ENCODE measurements at regions not wholly inside any gene's neighbourhood (a gene's known extent, or its start where the extent isn't known, plus 50 kb on each side); places are given as distances from the start of the nearest gene placed in this dataset.

DNA sequence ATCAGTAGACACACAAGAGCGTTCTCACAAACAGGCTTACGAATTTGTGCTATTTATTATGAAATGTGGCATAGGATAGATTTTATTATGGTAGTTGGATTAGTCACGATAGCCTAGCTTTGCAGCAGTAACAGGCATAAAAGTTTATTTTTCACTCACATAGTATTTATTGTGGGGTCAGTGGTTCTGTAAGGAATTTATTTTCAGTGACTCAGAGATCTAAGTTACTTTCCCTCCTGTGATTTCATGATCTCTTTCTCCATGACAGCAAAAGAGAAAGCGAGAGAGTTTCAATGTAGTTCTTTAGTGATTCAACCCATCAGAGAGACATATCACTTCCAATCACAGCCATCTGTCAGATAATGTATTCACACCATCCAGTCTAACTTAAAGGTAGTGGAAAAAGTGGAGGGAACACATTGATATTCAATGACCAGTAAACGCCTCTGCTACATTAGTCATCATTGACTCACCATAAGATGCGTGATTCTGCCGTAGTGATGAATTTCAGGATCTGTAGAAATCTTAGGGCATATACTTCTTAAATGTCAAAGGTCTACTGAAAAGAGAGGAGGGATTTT, 605.5 kb downstream of the HDGFL1 start:
- no peaks in the 10 kb centered on the region for H3K4me1 ChIP-seq (ENCODE audit: insufficient read depth, low read length)
- ATAC-seq = no peak
- H3K4me3 ChIP-seq (replicated peaks in 1 of 3; ENCODE audit: insufficient read depth in 1 of 3, low read depth in 2 of 3, low read length in 3 of 3) = no peak overlapping the region
- BruUV-seq (replicated peaks) = no TSS peak
- WGBS (ENCODE audit: low lambda C conversion rate) = 6% methylated on average over 7 of the region's 7 CpGs
- no peak for TF ChIP-seq THYN1 (CRISPR knock-in tag; IDR thresholded peaks at IDR 0.05; ENCODE audit: borderline replicate concordance, low read depth)
- TF ChIP-seq, protein P1, sequence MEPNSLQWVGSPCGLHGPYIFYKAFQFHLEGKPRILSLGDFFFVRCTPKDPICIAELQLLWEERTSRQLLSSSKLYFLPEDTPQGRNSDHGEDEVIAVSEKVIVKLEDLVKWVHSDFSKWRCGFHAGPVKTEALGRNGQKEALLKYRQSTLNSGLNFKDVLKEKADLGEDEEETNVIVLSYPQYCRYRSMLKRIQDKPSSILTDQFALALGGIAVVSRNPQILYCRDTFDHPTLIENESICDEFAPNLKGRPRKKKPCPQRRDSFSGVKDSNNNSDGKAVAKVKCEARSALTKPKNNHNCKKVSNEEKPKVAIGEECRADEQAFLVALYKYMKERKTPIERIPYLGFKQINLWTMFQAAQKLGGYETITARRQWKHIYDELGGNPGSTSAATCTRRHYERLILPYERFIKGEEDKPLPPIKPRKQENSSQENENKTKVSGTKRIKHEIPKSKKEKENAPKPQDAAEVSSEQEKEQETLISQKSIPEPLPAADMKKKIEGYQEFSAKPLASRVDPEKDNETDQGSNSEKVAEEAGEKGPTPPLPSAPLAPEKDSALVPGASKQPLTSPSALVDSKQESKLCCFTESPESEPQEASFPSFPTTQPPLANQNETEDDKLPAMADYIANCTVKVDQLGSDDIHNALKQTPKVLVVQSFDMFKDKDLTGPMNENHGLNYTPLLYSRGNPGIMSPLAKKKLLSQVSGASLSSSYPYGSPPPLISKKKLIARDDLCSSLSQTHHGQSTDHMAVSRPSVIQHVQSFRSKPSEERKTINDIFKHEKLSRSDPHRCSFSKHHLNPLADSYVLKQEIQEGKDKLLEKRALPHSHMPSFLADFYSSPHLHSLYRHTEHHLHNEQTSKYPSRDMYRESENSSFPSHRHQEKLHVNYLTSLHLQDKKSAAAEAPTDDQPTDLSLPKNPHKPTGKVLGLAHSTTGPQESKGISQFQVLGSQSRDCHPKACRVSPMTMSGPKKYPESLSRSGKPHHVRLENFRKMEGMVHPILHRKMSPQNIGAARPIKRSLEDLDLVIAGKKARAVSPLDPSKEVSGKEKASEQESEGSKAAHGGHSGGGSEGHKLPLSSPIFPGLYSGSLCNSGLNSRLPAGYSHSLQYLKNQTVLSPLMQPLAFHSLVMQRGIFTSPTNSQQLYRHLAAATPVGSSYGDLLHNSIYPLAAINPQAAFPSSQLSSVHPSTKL (CRISPR knock-in tag; IDR thresholded peaks at IDR 0.05) = no peak
- TF ChIP-seq RAD51 (IDR thresholded peaks at IDR 0.05; ENCODE audit: borderline replicate concordance) = no peak
- TF ChIP-seq, protein P2, sequence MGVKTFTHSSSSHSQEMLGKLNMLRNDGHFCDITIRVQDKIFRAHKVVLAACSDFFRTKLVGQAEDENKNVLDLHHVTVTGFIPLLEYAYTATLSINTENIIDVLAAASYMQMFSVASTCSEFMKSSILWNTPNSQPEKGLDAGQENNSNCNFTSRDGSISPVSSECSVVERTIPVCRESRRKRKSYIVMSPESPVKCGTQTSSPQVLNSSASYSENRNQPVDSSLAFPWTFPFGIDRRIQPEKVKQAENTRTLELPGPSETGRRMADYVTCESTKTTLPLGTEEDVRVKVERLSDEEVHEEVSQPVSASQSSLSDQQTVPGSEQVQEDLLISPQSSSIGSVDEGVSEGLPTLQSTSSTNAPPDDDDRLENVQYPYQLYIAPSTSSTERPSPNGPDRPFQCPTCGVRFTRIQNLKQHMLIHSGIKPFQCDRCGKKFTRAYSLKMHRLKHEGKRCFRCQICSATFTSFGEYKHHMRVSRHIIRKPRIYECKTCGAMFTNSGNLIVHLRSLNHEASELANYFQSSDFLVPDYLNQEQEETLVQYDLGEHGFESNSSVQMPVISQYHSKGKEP (CRISPR knock-in tag; IDR thresholded peaks at IDR 0.05) = no peak
- TF ChIP-seq, protein P3, sequence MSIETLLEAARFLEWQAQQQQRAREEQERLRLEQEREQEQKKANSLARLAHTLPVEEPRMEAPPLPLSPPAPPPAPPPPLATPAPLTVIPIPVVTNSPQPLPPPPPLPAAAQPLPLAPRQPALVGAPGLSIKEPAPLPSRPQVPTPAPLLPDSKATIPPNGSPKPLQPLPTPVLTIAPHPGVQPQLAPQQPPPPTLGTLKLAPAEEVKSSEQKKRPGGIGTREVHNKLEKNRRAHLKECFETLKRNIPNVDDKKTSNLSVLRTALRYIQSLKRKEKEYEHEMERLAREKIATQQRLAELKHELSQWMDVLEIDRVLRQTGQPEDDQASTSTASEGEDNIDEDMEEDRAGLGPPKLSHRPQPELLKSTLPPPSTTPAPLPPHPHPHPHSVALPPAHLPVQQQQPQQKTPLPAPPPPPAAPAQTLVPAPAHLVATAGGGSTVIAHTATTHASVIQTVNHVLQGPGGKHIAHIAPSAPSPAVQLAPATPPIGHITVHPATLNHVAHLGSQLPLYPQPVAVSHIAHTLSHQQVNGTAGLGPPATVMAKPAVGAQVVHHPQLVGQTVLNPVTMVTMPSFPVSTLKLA (IDR thresholded peaks at IDR 0.05) = no peak
- no peak for TF ChIP-seq ZNF260 (CRISPR knock-in tag; IDR thresholded peaks at IDR 0.05; ENCODE audit: borderline replicate concordance, low read depth)
- no peak for TF ChIP-seq PHF20 (CRISPR knock-in tag; IDR thresholded peaks at IDR 0.05)
- TF ChIP-seq HCFC1 (IDR thresholded peaks at IDR 0.05; ENCODE audit: low read depth, low read length) = no peak
- FAIRE-seq = no peak
- no peak overlapping the region for H3K4me2 ChIP-seq (ENCODE audit: low read depth, low read length)
- H3K9ac ChIP-seq (ENCODE audit: insufficient read depth, low read depth, low read length) = no peak overlapping the region
- in situ Hi-C loops (cut with HindIII; ENCODE audit: extremely low pct_ligation_motif_present, low pct_unique_long_range_greater_than_20kb) = no loop called here
- POLR2A ChIA-PET = no interaction called here
- no peaks in the 10 kb centered on the region for H3K36me3 ChIP-seq (replicated peaks in 1 of 2; ENCODE audit: control insufficient read depth in 1 of 2, insufficient read depth in 2 of 2, low read length in 2 of 2)
- H2AFZ ChIP-seq (ENCODE audit: low read length) = no peak overlapping the region
- peaks cover 81% of the 10 kb centered on the region for H3K9me3 ChIP-seq (ENCODE audit: low read length)
- no peaks in the 10 kb centered on the region for H3K27me3 ChIP-seq (ENCODE audit: control insufficient read depth in 1 of 2, insufficient read depth in 2 of 2, low read length in 2 of 2)
- CTCF ChIA-PET (ENCODE audit: low intra/inter-chr PET ratio, low total read pairs) = no interaction called here
- H4K20me1 ChIP-seq (ENCODE audit: insufficient read depth, low read length) = no peaks in the 10 kb centered on the region
- H3K79me2 ChIP-seq (ENCODE audit: insufficient read depth, low read length) = no peaks in the 10 kb centered on the region
- H3K27ac ChIP-seq (ENCODE audit: extremely low read length, insufficient read depth, low read length) = no peak overlapping the region
- intact Hi-C loops (cut with micrococcal nuclease; ENCODE audit: unreplicated experiment) = no loop called here
- DNase-seq (ENCODE audit: low spot score) = no peak

All from HepG2 (cell line).